HG03469 (cell line): ENCODE measurements at regions not wholly inside any gene's neighbourhood (a gene's known extent, or its start where the extent isn't known, plus 50 kb on each side); places are given as distances from the start of the nearest gene placed in this dataset.
"Not testable (repeated sequence)": the region's sequence is repeated elsewhere in the genome, so short reads cannot be mapped to it uniquely, and the experiment has no call there.

ENCODE experiments used
- ATAC-seq: cut with Tn5 transposase; IDR thresholded peaks from one replicate; pipeline ENCODE4 v1.9.1; 2021; ENCODE audit warnings: mild to moderate bottlenecking, moderate library complexity, moderate number of reproducible peaks; ENCODE audit not compliant: unreplicated experiment

DNA sequence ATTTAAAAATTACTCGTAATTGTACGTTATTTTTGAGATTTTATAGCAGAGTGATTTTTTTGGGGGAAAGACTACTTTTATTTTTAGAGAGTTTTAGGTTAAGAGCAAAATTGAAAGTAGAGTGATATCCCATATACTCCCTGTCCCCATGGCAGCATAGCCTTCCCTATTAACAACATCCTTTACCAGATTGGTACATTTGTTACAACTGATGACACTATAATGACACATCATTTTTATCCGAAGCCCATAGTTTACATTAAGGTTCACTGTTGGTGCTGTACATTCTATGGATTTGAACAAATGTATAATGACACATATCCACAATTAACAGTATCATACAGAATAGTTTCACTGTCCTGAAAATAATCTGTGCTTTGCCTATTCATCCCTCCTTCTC, 1126.4 kb upstream of the CITED2 start:
- no peak for ATAC-seq

DNA sequence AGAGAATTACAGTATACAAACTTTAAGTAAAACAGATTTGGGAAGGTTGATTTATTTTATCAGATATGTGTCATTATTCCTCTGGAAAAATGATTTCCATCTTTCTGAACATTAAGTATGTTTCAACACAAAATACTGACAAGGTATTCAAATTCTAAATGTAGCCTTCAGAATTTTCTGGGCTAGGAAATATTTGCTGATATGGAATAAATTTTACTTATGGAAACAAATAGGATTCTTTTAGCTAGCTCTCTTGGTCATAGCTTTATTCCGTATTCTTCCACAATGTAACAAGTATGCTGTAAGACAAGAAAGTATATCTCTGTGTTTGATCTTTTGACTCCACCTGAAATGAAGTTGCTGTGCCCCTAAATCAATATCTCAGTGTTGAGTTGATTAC, 1125.2 kb upstream of the CITED2 start:
- no peak for ATAC-seq

DNA sequence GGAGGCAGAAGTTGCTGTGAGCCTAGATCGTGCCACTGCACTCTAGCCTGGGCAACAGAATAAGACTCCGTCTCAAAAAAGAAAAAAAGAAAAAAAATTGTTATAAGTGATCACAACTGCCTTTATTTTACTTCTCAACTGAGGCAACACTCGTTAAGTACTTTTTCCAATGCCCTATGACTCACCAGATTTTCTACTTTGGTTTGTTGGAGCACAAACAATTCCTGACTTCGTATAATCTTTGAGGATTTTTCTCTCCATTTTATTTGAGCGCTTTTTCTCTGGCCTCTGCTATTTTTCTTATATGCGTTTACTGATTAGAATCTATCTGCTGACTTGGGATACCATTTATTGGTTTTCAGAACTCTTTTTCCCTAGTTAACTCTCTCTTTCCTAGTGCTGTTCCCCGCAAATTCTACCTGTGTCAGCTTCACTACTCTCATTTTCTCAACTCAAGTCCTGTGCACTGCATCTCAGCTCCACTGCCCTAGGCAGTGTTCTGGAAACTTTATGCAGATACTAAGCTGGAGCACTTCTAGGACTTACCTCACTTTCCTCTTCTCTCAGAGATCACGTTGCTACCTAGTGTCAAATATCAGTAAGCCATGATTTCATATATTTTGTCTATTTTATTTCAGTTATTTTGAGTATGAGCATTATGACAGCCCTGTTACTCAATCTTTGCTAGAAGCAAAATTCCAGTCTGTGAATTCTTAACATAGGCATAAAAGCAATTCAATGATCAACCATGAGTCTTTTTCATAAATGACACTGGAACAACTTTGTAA, 1120.1 kb upstream of the CITED2 start:
- no peak for ATAC-seq

DNA sequence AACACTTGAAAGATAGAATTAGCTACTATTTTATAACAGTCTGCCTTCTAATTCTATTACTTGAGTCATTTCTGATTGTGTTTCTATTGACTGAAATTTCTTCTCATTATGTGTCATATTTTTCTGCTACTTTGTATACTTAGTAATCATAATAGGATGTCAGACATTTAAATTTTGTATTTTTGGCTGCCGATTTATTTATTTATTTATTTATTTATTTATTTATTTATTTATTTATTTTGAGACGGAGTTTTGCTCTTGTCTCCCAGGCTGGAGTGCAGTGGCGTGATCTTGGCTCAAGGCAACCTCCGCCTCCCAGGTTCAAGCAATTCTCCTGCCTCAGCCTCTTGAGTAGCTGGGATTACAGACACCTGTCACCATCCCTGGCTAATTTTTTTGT, 1119.0 kb upstream of the CITED2 start:
- not testable (repeated sequence) for ATAC-seq

DNA sequence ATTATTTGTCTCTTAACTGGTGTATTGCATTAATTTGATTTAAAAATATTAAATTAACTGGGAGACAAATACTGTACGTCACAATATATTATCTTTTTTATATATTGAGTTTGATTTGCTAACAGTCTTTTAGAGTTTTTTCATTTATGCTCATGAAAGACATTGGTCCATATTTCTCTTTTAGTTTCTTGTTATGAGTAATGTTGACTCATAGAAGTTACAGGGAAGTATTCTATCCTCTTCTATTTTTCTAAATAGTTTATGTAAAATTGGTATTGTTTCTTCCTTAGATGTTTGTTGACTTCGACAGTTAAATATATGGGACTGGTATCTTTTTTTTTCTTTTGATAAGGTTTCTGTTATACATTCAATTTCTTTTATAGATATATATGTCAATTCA, 1115.6 kb upstream of the CITED2 start:
- no peak for ATAC-seq

DNA sequence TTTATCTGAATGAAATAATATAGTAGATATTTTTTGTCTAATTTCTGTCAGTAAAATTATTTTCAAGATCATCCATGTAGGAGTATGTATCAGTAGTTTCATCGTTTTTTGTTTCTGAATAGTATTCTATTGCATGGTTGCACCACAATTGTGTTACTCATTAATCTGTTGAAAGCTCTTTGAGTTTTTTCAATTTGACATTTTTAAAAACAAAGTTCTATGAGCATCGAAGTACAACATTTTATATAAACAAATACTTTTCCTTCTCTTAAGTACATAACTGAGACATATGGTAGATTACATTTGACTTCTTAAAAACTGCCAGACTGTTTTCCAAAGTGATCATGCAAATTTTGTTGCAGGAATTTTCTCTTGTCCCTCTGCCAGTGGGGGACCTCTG, 1113.1 kb upstream of the CITED2 start:
- ATAC-seq, result no peak

DNA sequence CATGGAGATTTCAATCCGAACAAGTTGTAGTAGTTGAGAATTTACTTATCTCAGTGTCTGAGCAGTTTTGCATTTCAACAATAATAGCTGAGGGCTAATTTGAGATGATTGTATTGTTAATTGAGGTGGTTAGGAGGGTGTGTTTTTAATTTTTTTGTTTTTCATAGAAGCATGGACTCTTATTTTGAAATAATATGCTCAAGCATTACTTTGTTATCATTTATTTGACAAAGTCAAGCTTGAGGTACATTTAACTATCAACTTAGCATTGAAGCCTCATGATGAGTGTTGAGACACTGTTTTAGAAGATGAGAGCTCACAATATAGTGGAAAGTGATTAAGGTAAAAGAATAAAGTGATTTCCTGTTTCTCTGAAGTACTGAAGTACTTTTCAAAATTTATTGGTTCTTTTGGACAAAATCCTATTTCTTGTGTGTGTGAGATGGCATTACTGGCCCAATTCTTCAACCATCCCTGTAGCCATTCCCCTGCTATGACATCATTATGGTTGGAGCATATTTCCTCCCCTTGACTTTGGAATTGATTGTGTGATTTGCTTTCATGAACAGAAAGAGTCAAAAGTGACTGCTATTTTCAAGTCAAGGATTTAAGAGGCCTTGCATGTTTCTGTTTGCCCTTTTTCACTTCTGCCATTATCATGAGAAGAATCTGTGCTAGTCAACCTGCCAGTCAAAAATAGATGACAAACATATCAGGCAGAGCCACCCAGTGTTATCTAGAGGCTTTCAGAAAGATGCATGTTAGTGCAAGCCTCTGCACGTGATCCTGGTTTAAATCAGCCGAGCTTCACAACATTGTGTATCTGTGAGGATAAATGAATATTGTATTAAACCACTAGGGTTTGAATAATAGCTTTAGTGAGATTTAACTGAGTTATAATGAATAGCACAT, 1112.3 kb upstream of the CITED2 start:
- peak; percentile 3 for ATAC-seq

DNA sequence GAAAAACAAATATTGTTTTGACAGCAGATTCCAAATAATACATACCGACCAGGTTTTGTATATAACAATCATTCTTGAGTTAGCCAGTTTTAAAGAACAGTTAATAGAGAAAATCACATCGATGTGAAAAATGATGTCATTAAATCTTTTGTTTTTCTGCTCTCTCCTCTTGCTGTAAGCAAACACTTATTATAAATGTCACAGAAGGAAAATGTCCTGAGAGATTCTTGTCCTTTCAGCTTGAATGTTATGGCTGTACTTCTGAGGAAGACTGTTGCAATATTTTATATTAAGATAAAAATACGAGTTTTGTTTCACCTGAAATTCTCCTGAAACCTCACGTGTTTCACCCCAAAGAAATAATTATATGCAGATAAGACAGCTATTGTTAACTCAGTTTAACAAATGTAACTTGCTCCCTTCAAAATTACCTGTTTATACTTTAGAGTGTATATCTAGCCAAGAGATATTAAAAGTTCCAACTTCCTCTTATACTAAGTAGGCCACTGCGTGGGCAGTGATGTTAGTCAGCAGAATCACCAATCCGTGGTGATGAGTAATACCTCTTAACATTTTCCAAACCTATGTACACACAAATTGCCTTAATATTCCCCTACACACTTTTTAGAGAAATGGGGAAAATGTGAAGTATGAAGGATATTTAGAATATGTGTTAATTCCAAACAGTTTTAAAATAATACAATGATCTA, 1111.4 kb upstream of the CITED2 start:
- ATAC-seq, result peak; percentile 78

DNA sequence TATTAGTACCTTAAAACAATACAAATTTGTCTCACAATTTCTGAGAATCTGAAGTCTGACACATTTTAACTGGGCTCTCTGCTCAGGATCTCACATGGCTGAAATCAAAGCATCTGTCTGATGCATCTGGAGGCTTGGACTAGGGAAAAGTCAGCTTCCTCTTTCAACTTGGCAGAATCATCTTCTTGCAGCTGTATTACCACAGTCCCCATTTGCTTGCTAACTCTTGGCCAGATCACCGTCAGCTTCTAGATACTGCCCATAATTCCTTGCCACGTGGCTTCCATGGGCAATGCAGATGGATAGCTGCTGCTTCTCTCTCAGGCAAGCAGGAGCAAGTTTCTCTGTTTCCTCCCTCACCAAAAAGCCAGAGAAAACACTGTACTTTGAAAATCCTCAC, 1106.4 kb upstream of the CITED2 start:
- no peak for ATAC-seq

DNA sequence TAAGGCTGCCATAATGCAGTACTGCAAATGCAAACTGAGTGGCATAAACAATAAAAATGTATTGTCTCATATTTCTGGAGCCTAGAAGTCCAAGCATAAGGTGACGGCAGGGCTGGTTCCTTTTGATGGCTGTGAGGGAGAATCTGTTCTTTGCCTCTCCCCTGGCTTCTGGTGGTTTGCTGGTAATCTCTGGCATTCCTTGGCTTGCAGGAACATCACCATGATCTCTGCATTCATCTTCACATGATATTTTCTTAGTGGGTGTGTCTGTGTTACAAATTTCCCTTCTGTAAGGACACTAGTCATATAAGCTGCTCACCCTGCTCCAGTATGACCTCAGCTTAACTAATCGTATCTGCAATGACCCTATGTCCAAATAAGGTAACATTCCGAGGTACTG, 1104.2 kb upstream of the CITED2 start:
- ATAC-seq, result no peak

DNA sequence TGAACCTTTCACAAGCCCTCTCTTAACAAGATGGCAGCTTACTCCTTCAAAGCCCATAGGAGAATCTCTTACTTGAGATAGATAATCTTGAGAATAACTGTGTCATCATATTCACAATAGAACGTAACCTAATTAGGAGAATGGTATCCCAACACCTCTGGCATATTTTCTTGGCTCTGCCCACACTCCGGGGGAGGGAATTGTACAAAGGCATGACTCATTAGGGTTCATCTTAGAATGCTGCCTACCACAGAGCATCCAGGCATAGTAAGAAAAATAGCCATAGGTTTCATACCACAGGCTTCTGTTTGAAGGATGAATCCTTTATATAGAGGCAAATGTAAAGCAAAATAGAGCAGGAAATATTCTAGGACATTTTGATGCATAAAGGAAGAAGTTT, 1100.6 kb upstream of the CITED2 start:
- no peak for ATAC-seq

DNA sequence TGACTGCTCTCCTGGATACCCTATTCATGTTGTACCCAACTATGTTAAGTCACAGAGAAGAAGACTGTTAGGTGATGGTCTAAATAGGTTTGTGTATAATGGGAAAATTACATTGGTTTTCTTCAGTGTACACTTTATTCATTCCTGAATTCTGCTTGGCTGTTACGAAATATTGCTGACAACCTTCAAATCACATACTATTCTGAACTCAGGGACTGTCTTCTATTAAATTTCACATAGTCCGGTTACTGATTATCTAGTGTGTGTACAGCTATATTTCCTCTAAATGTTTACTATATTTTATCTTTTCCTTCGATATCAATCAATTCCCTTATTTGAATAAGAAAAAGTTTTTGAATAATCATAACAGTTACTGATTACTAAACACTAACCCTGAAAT, 1090.3 kb upstream of the CITED2 start:
- no peak for ATAC-seq

DNA sequence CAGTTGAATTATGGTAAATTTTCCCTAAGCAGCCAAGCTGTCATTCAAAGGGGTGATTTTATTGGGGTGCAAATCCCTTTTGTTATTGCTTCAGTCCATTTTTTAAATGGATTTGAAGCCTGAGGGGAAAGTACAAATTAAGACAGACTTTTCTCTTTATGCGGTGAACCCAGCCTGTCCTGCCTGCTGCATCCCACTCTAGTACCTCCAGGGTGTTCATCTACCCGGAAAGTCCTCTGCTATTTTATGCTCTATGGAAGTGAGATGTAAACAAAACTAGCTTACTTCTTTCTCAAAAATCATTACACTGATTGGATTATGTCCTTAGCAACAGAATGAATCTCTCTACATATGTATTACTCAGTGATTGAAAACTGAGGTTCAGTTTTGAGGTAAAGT, 1088.9 kb upstream of the CITED2 start:
- ATAC-seq, result no peak

DNA sequence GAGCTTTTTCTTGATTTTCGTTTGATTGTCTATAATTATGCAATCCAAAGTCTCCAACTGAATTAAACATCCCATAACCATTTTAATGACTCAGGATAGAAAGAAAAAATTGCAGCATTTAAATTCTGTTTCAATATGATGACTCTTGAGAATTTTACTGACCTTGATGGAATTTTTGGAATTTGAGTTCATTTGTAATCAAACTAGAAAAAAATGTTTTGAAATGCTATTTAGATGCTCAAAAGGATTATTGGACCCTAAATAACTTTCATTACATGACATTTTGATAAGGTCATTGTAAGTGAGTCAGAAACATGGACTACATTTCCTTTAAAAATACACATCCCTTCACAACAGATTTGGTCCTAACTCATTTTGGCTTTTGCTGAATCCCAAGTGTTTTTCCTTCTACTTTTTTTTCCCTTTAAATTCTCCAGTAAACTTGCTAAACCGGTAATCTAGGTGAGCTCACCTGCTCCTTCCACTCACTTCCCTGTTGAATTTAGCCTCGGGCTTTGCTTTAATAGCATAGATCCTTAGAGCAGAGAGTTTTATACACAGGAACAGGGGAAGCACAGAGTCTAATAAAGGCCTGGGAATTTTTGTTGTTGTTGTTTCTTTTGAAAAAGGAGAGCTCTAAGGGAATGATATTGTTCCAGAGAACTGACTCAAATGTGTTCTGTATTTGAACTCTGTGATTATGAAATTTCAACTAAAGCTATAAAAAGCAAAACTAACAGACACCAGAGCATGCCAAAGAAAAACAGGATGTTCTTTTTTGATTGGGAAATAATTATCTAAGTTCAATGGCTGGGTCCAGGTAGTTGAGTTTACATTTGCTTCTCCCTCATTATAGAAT, 1088.2 kb upstream of the CITED2 start:
- ATAC-seq, result no peak

DNA sequence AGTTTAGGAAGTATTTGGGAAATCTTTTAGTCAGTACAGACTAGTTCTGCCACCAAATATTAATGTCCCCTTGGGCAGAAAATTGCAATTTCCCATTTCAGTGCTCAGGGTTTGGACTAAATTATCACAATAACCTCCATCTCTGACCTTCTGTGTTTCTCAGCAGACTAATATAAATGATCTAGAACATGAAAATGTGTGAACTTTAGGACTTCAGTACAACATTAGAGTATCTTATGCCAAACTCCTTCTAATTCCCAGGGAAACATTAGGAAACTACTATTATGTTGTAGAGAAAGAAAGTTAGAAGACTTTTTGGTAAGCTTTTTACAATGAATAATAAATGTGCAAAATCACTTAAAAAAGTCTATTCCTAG, 1087.6 kb upstream of the CITED2 start:
- ATAC-seq, result no peak

DNA sequence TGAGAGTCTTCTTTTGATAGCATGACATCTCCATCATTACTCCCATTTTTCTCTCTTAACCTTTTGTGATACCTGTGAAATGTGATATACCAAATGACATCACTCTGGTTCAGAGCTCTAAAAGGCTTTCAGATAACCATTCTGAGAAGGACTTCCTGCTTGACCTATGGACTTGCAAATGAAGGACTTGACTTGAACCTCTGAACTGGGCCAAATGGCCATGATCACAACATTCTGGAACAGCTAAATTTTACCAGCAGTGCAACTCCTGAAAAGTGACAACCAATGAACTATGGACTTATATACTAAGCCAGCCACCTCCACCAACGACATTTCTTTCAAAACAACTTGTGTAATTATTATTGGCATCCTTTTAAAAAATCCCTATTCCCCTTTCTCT, 1085.8 kb upstream of the CITED2 start:
- ATAC-seq, result no peak

DNA sequence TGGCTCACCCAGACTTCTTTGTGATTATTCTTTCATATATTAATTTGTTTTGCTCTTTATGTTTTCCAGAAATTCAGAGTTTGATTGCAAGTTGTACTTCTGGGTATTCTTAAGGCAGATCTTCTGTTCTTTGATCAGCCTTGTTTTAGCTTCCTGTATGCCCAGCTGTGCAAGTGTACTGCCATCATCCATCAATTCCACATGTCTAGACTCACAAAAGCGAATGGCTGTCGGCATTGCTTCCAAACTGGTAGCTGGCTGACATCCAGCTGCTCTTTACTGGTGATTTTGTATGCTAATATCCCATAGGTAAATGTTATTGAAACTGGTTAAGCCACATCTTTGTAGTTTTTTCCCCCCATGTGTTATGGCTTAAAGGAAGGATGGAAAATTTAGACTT, 1084.8 kb upstream of the CITED2 start:
- ATAC-seq, result no peak

DNA sequence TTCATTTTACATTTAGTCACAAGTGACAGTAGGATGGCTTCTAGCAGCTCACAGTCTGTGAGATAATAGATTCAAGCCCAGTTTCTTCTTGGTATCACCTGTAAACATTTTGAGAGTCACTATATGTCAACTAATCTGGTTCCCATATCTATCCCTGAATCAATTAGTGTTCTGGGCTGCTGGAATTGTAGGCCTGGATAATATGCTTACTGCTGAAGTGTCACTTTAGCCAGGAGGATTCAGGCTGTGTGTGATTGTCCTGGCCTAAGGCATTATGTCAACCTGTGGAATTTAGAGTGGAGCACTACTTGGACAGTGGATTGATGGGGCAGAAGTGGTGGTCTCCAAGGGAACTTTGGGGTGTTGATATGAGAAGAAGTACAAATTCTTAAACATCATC, 1071.8 kb upstream of the CITED2 start:
- no peak for ATAC-seq

DNA sequence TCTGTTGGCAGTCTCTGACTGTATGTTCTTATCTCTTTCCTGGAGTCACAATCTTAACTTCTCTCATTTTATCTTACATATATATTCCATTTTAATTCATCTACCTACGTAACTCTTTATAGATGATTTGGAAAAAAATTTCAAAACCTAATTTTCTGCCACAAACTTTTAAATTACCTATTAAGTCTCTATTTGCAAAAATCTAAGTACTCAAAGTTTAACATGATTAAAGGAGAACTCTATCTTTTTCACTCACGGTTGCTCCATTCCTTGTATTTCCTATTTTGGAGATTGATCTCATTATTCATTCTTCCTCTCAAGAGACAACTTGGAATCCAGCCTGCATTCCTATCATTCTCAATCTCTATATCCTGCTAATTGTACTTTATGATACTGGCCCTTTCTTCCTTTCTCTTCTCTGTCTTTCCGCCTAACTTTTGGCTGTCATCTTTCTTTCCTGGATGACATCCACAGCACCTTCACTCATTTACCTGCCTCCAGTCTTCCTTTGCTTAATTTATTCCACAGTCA, 1071.1 kb upstream of the CITED2 start:
- no peak for ATAC-seq

DNA sequence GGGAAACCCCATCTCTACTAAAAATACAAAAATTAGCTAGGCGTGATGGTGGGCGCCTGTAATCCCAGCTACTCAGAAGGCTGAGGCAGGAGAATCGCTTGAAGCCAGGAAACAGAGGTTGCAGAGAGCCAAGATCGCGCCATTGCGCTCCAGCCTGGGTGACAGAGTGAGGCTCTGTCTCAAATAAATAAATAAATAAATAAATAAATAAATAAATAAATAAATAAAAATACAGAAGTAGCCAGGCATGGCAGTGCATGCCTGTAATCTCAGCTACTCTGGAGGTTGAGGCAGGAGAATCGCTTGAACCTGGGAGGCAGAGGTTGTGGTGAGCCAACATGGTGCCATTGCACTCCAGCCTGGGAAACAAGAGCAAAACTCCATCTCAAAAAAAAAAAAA, 1068.7 kb upstream of the CITED2 start:
- ATAC-seq, result not testable (repeated sequence)
